ENCODE measurements at regions not wholly inside any gene's neighbourhood (a gene's known extent, or its start where the extent isn't known, plus 50 kb on each side); places are given as distances from the start of the nearest gene placed in this dataset.

- H3K36me3 ChIP-seq (ENCODE audit: insufficient read depth, low read length): no peaks in the 10 kb centered on the region
- no peak overlapping the region for H2AFZ ChIP-seq (ENCODE audit: low read length)
- TF ChIP-seq CTCF (IDR thresholded peaks at IDR 0.05; ENCODE audit: extremely low read depth, low read depth, low read length): no peak
- H3K4me2 ChIP-seq (ENCODE audit: insufficient read depth, low read length): no peak overlapping the region
- H3K4me1 ChIP-seq (ENCODE audit: insufficient read depth, low read length): no peaks in the 10 kb centered on the region
- no peaks in the 10 kb centered on the region for H3K27me3 ChIP-seq (ENCODE audit: insufficient read depth, low read length)
- DNase-seq (ENCODE audit: insufficient read length, low spot score, missing footprints): no peak
- no peak overlapping the region for H3K27ac ChIP-seq (ENCODE audit: low read depth, low read length)
- no peaks in the 10 kb centered on the region for H4K20me1 ChIP-seq (ENCODE audit: insufficient read depth, low read length)
- no peak overlapping the region for H3K4me3 ChIP-seq (ENCODE audit: insufficient read depth, low read length)
- H3K9me3 ChIP-seq (ENCODE audit: low read depth, low read length): no peaks in the 10 kb centered on the region
- no peaks in the 10 kb centered on the region for H3K79me2 ChIP-seq (ENCODE audit: insufficient read depth, low read length)
These were observed 161.5 kb downstream of the SOX3 start for GRCh38 chrX:140343226-140343868.

GRCh38 chrX:140342410-140342809 is 162.5 kb downstream of the SOX3 start:
- Histone ChIP-seq H3K36me3 (ENCODE audit: insufficient read depth, low read length) (no peaks in the 10 kb centered on the region), H2AFZ (ENCODE audit: low read length) (no peak overlapping the region), H3K4me2 (ENCODE audit: insufficient read depth, low read length) (no peak overlapping the region), H3K79me2 (ENCODE audit: insufficient read depth, low read length) (no peaks in the 10 kb centered on the region), H4K20me1 (ENCODE audit: insufficient read depth, low read length) (no peaks in the 10 kb centered on the region), H3K27ac (ENCODE audit: low read depth, low read length) (no peak overlapping the region), H3K27me3 (ENCODE audit: insufficient read depth, low read length) (no peaks in the 10 kb centered on the region), H3K4me1 (ENCODE audit: insufficient read depth, low read length) (no peaks in the 10 kb centered on the region), H3K4me3 (ENCODE audit: insufficient read depth, low read length) (no peak overlapping the region), H3K9me3 (ENCODE audit: low read depth, low read length) (no peaks in the 10 kb centered on the region)
- no peak for TF ChIP-seq CTCF (IDR thresholded peaks at IDR 0.05; ENCODE audit: extremely low read depth, low read depth, low read length)
- DNase-seq (ENCODE audit: insufficient read length, low spot score, missing footprints): no peak

- no peaks in the 10 kb centered on the region for H3K4me1 ChIP-seq (ENCODE audit: insufficient read depth, low read length)
- no peaks in the 10 kb centered on the region for H3K27me3 ChIP-seq (ENCODE audit: insufficient read depth, low read length)
- no peak for TF ChIP-seq CTCF (IDR thresholded peaks at IDR 0.05; ENCODE audit: extremely low read depth, low read depth, low read length)
- H3K4me2 ChIP-seq (ENCODE audit: insufficient read depth, low read length): no peak overlapping the region
- H3K36me3 ChIP-seq (ENCODE audit: insufficient read depth, low read length): no peaks in the 10 kb centered on the region
- H3K79me2 ChIP-seq (ENCODE audit: insufficient read depth, low read length): no peaks in the 10 kb centered on the region
- no peak overlapping the region for H2AFZ ChIP-seq (ENCODE audit: low read length)
- H3K4me3 ChIP-seq (ENCODE audit: insufficient read depth, low read length): no peak overlapping the region
- no peak overlapping the region for H3K27ac ChIP-seq (ENCODE audit: low read depth, low read length)
- no peaks in the 10 kb centered on the region for H4K20me1 ChIP-seq (ENCODE audit: insufficient read depth, low read length)
- no peaks in the 10 kb centered on the region for H3K9me3 ChIP-seq (ENCODE audit: low read depth, low read length)
- DNase-seq (ENCODE audit: insufficient read length, low spot score, missing footprints): no peak
These were observed 167.6 kb downstream of the SOX3 start for GRCh38 chrX:140337263-140337662.

GRCh38 chrX:140318296-140318695 is 186.6 kb downstream of the SOX3 start:
- Histone ChIP-seq H3K9me3 (ENCODE audit: low read depth, low read length) (no peaks in the 10 kb centered on the region), H2AFZ (ENCODE audit: low read length) (no peak overlapping the region), H3K4me1 (ENCODE audit: insufficient read depth, low read length) (no peaks in the 10 kb centered on the region), H3K36me3 (ENCODE audit: insufficient read depth, low read length) (no peaks in the 10 kb centered on the region), H3K79me2 (ENCODE audit: insufficient read depth, low read length) (no peaks in the 10 kb centered on the region), H3K4me2 (ENCODE audit: insufficient read depth, low read length) (no peak overlapping the region), H3K27me3 (ENCODE audit: insufficient read depth, low read length) (no peaks in the 10 kb centered on the region), H3K4me3 (ENCODE audit: insufficient read depth, low read length) (no peak overlapping the region), H3K27ac (ENCODE audit: low read depth, low read length) (no peak overlapping the region), H4K20me1 (ENCODE audit: insufficient read depth, low read length) (no peaks in the 10 kb centered on the region)
- TF ChIP-seq CTCF (IDR thresholded peaks at IDR 0.05; ENCODE audit: extremely low read depth, low read depth, low read length): no peak
- no peak for DNase-seq (ENCODE audit: insufficient read length, low spot score, missing footprints)

Measured in osteoblast (primary cell).